Stimulated activated CD4-positive, alpha-beta T cell treated with anti-CD3 and anti-CD28 coated beads, TNF-alpha, amount 100 ng/mL, for 4 hours (primary cell): ENCODE measurements at regions not wholly inside any gene's neighbourhood (a gene's known extent, or its start where the extent isn't known, plus 50 kb on each side); places are given as distances from the start of the nearest gene placed in this dataset.
"Not testable (repeated sequence)": the region's sequence is repeated elsewhere in the genome, so short reads cannot be mapped to it uniquely, and the experiment has no call there.

ENCODE experiments used
- DNase-seq, 3 experiments: peaks; one replicate each; pipeline ENCODE4 v3.0.0-alpha.2; 2020; ENCODE audit warnings: low read depth in 3 of 3

DNA sequence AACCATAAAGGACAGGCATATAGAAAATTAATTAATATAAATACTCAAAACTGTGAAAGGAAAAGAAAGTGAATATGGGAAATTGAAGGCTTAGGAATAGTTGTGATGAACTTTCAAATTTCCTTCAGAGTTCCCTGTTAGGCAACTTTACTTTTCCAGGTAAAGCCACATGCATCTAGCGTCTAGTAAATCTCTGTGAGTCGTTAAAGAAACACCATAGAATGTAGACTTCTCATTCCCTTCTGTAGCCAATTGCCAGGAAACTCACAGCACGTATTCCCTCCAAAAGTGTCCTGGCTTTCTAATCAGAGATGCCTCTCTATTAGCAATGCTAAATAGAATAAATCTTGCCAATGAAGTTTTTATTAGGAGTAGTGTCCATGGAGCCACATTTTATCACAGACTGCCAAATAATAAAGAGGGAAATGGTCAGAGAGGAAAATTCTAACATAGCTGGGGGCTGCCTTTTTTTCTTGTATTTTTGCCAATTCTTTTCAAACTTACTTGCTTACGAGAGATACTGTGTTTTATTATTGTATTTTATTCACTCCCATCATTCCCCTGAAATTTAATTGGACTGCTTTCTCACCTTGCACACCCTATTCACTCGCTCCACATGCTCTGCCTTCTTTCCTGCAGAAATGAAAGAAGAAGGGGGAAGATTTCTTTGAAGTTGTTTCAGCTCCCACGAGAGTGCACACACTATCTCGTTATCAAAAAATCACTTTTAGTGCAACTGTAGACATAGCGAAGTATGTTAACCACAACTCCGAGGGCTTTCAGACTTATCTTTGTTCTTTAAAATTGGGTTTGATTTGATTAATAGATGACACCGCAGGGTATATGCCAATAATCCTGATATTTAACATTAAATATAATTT, 439.0 kb downstream of the CSNK1G3 start:
- no peak for DNase-seq

DNA sequence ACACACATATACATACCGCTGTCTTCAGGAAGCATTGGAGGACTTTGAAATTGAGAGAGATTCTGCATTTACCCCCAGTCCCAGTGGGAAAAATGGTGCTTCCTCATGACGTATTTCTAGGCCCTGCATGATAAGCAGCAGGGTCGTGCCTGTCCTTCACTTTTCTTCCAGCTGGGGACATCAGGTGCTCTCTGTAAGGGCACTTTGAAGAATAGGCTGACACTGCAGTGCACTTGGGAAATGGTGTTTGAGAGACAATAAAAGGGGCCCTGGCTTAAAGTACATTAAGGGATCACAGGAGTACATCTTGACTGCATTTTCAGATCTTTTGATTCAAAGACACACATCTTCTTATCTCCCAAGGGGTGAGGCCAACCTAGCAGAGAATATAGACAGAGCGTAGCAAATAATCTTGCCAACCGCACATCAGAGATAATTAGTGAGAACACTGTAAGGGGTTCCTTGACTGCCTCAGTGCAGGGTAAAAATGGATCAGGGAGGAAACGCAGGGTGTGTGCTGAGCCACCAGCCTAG, 437.9 kb downstream of the CSNK1G3 start:
- no peak for DNase-seq

DNA sequence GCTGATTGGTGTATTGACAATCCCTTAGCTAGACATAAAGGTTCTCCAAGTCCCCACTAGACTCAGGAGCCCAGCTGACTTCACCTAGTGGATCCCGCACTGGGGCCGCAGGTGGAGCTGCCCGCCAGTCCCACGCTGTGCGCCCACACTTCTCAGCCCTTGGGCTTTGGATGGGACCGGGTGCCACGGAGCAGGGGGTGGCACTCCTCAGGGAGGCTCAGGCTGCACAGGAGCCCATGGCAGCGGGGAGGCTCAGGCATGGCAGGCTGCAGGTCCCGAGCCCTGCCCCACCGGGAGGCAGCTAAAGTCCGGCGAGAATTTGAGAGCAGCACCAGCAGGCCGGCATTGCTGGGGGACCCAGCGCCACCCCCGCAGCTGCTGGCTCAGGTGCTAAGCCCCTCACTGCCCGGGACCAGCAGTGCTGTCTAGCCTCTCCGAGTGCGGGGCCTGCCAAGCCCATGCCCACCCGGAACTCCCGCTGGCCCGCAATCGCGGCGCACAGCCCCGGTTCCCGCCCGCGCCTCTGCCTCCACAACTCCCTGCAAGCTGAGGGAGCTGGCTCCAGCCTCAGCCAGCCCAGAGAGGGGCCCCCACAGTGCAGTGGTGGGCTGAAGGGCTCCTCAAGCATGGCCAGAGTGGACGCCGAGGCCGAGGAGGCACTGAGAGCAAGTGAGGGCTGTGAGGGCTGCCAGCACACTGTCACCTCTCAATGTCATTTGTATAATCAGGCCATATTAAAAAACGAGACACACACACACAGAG, 437.2 kb downstream of the CSNK1G3 start:
- DNase-seq = no peak

DNA sequence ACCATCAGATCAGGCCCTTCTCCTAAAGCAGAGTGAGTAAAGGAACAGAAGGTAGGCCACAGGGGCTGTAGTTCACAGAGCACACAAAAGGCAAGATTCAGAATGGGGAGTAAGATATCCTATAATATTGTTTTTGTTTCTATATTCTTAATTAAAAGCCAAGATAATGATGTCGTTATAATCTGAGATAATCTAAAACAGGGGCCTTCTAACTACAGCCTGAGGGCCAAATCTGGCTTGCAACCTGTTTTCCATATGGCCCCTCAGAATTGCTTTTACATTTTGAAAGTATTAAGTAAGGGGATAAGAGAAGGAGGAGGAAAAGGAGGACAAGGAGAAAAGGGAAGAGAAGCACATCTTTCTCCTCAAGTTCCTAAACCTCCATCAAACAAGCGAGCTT, 435.8 kb downstream of the CSNK1G3 start:
- no peak for DNase-seq

DNA sequence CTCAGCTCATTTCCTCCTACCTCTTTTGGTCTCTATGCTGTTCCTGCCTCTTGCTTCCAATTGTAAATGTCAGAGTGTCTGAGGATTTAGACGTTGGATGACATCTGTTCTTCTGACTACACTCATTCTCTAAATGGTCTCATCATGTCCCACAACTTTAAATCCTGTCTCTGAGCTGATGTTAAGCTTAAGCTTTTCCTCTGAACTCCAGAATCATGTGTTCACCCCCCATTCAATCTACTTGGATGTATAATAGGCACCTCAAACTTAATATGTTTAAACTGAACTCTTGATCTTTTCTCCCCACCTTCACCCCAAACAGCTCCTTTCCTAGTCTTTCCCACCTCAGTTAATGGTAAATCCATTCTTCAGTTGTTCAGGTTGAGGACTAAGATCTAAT, 433.6 kb downstream of the CSNK1G3 start:
- DNase-seq = no peak

DNA sequence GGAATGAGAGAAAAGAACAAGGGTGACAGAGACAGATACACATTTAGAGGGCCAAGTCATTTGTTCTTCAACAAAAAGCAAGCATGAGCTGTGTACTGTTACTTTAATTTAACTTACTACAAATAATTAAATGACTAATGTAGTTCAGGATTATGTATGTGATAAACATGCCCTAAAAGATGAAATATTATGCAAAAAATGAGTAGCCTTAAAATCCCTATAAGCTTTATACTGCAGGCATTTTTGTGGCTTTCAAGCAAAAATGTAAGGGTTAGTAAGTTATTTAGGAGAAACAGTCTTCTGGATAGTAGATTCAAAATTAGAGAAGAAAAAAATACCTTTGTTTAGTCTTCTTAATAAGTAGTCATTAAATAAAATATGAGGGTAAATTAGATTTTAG, 431.2 kb downstream of the CSNK1G3 start:
- no peak for DNase-seq

DNA sequence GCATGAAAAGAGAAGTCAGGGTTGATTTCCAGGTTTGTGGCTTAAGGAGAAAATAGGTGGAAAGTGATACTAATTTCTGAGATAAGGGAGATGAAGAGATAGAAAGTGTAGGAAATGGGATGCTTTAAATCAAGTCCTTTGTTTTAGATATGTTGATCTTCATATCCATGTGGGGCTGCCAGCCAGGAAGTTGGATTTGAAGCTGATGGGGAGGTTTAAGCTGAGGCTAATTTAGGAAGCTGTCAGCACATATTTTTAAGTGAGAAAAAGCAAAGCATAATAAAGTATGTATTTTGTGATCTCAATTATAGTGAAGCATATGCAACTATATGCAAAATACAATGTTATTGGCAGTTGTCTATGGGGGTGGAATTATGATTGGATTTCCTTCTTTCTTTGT, 428.4 kb downstream of the CSNK1G3 start:
- DNase-seq = no peak

DNA sequence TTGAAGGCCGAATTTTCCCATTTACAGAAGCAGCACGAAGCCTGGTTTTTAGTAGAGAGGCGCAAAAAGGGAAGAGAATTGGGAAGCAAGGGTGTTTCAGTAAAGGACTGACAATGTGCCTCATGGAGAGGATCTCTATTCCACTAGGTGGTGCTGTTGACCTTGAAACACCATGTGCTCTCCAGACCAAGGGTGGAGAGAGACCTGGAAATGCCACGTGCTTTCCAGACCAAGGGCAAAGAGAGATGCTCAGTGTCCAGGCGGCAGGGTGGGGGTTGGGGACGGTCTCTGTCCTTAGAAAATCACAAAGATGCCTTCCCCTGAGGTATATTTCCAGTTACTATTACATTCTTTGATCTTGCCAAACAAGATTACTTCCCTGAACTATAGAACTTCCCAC, 425.3 kb downstream of the CSNK1G3 start:
- no peak for DNase-seq

DNA sequence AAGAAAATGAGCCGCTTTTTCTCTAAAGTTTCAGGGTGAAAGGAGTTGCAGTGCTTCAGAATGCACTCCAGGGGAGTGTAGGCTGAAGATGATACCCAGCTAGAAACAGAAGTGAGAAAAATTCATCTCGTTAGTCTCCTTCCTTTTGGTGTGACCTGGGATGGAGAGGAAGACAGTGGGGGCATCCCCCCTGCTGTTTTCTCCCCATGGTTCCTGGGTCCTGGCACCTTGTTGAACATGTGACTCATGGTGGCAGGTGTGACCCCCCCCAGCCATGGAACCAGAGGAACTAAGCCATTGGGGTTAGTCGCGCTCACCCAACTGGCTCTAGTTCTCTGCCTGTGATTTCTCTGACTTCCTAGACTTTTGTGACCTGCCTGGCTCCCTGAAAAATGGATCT, 424.6 kb downstream of the CSNK1G3 start:
- DNase-seq = no peak

DNA sequence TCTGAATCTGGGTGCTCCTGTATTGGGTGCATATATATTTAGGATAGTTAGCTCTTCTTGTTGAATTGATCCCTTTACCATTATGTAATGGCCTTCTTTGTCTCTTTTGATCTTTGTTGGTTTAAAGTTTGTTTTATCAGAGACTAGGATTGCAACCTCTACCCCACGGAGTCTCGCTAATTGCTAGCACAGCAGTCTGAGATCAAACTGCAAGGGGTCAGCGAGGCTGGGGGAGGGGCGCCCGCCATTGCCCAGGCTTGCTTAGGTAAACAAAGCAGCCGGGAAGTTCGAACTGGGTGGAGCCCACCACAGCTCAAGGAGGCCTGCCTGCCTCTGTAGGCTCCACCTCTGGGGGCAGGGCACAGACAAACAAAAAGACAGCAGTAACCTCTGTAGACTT, 421.8 kb downstream of the CSNK1G3 start:
- not testable (repeated sequence) for DNase-seq

DNA sequence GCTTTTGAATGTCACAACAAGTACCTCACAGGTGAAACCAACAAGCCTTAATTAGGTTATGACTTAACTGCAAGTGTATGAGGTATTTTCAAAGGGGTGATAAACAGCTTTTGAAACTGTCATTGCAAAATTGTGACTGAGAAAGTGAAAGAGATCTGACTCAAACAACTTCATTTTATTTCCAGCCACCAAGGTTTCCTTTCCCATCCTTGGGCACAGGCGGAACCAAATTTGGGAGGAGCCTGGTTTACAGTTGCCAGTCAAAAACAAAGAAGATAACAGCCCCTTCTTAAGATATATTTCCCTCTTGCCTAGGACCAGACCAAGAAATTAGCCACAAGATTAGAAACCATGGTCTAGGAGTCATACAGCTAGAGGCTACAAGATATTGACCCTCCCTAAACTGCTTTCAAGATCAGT, 417.1 kb downstream of the CSNK1G3 start:
- no peak for DNase-seq

DNA sequence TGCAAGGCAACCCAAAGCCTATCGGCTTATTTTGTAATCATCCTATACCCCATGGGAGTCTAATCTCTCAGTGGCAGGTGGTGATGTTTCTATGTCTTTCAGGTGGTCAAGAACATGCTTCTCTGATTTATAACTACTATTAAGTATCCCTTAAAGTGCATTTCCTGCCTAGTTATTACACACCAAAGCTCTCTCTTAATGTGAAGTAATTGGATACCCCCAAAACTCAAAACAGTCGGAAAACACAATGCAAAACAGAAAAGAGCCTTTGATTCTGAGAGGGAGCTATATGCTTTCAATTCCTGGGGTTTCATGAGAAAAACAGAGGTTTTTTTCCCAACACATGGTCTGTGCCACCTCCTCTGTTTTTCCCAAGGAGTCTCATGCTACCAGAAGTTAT, 416.4 kb downstream of the CSNK1G3 start:
- DNase-seq = no peak

DNA sequence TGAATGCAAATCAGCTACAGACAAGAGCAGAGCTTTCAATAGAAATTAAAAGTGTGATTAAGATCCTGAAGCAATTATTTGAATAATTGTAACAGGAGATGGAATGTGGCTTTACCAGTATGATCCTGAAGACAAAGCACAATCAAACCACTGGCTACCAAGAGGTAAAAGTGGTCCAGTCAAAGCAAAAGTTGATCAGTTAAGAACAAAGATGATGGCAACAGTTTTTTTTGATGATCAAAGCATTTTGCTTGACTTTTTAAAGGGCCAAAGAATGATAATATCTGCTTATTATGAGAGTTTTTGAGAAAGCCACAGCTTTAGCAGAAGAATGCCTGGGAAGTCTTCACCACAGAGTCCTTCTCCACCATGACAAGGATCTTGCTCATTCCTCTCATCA, 409.2 kb downstream of the CSNK1G3 start:
- DNase-seq = no peak

DNA sequence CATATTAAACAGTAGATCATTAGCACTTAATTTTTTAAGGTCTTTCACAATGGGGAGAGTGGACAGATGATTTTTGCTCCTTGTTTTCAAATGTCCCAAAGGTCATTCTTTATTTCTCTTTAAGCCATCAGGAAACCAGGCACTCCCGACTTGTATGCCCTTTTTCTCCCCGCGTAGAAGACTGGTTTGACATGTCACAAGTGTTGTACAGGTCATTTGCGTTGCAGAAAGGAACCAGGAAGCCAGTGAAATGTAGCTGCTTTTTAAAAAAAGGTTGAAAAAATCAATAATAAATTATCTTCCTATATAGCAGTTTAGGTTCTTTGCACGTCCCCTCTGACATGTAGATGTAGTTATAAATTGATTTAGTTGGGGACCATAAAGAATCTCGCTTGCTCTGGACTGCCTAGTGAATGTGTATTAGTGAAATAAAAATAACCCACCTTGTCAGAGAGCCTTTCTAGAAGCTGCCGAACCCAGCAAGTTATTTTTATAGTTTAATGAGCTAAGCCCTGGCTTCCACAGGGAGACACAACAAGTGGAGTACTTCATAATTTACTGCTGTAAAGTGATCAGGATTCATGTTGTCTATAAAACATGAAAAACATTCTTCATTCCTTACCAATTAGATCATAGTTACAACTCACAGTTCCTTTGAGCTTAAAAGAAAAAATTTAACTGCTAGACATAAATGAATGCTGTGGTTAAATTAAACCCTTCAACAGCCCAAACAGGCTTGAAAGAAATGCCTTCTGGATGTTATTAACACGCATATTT, 404.6 kb downstream of the CSNK1G3 start:
- DNase-seq = no peak

DNA sequence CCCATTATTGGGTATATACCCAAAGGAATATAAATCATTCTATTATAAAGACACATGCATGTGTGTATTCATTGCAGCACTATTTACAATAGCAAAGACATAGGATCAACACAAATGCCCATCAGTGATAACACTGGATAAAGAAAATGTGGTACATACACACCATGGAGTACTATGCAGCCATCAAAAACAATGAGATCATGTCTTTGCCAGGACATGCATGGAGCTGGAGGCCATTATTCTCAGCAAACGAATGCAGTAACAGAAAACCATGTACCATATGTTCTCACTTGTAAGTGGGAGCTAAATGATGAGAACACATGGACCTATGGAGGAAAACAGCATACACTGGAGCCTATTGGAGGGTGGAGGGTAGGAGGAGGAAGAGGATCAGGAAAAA, 402.4 kb downstream of the CSNK1G3 start:
- no peak for DNase-seq

DNA sequence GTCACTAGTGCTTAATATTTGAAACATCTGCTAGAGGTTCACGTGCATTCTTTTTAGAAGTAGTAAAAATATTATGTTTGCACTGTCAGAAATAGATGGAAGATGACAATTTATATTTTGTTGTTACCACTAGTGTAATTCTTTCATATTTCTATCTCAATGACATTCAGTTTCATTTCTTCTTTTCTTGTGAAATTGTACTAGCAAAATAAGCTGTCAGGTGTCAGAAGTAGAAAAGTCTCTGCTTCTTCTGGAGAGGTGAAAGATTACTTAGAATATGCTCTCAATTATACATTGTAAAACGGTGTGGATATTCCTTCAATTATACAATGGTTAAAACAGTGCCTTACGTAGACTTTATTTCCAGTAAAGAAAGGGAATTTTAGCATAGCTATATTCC, 395.4 kb downstream of the CSNK1G3 start:
- no peak for DNase-seq

DNA sequence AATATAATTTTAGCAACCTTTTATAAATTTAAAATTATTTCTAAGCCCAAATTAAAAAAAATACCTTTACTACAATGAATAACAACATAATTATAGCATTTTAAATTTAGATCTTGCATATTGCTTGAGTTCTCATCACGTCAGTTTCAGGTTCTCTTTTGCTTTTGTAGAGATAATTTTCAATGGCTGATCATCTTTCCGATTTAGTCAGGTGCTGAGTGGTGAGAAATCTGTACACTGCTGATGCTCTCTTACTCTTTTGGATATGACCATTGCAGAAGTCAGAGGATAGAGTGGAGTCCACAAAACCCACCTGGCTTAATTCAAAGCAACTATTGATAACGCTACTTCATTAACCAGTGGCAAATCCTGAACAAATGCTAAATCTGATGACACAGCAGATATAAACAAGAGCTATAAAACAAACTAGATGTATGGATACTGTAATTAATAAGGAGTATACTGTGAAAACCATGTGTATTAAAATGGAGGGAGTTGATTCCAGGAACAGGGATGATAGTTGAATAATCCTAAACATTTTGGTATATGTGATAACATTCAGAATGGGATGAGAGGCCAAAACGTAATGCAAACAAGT, 394.8 kb downstream of the CSNK1G3 start:
- DNase-seq = no peak

DNA sequence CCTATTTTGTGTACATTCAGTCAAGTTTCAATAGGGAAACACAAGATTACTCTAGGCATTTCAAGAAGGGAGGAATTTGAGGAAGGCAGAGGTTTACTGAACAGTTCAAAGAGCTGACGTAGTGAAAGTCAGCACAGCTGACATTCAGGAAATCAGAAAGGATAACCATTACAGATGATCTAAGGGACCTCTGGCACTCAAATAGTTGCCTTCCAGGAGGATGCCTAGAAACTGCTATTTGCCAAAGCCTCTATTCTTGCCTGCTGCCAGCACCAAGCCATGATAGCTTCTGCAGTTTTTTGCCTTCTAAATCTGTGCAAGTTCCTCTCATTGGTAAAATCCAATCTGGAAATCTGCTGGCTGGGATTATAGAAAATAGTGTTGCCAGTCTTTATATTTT, 373.1 kb downstream of the CSNK1G3 start:
- DNase-seq = no peak

DNA sequence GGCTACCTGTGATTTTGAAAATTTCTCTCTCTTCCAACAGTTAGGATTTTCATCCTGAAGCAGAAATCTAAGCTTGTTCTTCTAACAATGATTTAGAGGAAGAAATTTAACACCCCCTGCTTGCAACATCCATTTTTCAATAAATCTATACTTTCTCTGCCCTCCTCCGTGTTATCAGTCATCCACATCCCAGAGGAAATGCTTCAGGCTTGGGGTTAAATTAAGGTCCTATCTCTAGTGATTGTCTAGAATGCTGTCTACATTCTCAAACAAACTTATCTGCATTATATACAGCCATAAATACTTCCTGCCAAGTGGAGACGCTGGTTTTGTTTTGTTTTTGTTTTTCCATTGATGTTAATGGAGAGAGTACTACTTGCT, 371.0 kb downstream of the CSNK1G3 start:
- no peak for DNase-seq

DNA sequence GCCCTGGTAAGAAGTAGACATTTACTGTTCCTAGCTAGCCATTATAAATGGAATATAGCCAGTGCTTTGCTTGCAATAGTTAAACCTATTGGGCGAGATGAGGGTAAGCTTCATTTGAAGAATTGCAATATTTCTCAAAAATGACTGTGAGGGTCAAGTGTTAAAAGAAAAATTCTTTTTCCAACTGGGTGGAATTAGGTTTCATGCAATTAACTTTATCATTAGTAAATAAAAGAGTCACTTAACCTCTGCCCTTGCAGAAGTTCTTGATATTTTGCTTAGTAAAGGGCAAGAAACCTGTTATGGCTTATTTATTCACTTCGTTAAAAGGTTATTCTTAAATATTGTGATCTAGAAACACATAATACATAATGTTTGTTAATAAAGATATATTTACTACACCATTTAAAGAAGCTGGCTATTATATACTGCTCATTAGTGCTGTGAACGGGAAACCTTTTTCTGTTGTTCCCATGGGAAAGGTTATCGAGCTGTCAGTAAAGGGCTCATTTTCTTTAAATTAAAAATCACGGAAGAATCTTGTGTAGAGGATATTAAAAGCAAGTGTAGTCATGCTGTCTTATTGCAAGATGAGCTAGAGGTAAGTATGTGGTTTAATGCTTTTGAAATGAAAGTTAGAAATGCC, 370.5 kb downstream of the CSNK1G3 start:
- no peak for DNase-seq

DNA sequence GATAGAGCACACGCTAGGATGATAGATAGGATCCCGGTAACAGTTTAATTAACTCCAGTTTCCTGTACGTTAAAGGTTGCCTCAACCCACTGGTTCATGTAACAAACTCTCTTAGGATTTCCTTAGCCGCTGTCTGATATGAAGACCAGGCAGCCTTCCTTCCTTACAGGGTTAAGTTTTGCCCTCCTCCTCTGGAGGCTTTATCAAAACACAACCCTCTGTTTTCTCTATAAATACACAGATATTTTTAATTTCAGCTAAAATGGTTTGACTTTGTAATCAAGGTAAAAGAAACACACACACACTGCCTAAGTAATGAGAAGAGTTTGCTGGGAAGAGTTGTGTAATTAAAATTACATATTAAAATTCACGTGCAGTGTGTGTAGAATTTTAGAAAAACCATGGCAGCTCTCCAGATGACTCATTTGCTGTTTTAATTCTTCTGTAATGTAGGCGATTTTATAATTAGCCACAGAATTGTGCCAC, 369.8 kb downstream of the CSNK1G3 start:
- no peak for DNase-seq
